KG1 (cell line): ENCODE measurements at regions not wholly inside any gene's neighbourhood (a gene's known extent, or its start where the extent isn't known, plus 50 kb on each side); places are given as distances from the start of the nearest gene placed in this dataset.
A peak's percentile ranks its signal among the peaks of the same experiment; 100 is the strongest.

Source experiments
- DNase-seq: peaks from one replicate; lab custom pipeline; 2025; lab: John Stamatoyannopoulos, UW

GRCh38 chrX:118167361-118167760 lies 50.8 kb upstream of the KLHL13 start:
- DNase-seq, result no peak

- no peak for DNase-seq
Measured at GRCh38 chrX:118171356-118171755, 54.7 kb upstream of the KLHL13 start.

GRCh38 chrX:118174516-118175098 lies 58.0 kb upstream of the KLHL13 start:
- no peak for DNase-seq

- no peak for DNase-seq
Measured at GRCh38 chrX:118177708-118178107, 61.1 kb upstream of the KLHL13 start.

- DNase-seq, result no peak
Measured at GRCh38 chrX:118178450-118178849, 61.8 kb upstream of the KLHL13 start.

- DNase-seq, result no peak
Measured at GRCh38 chrX:118179161-118179560, 62.6 kb upstream of the KLHL13 start.

GRCh38 chrX:118179718-118180117 lies 63.1 kb upstream of the KLHL13 start:
- no peak for DNase-seq

GRCh38 chrX:118181030-118181429 lies 64.4 kb upstream of the KLHL13 start:
- no peak for DNase-seq

GRCh38 chrX:118182025-118182424 lies 65.4 kb upstream of the KLHL13 start:
- DNase-seq, result no peak

GRCh38 chrX:118182681-118183080 lies 66.1 kb upstream of the KLHL13 start:
- no peak for DNase-seq

- DNase-seq, result no peak
Measured at GRCh38 chrX:118183606-118184005, 67.0 kb upstream of the KLHL13 start.

GRCh38 chrX:118187100-118187499 lies 70.5 kb upstream of the KLHL13 start:
- no peak for DNase-seq

GRCh38 chrX:118189000-118189399 lies 72.4 kb upstream of the KLHL13 start:
- DNase-seq, result no peak

- DNase-seq, result no peak
Measured at GRCh38 chrX:118189628-118190027, 73.0 kb upstream of the KLHL13 start.

- DNase-seq, result no peak
Measured at GRCh38 chrX:118197730-118198129, 81.1 kb upstream of the KLHL13 start.

GRCh38 chrX:118198577-118198976 lies 82.0 kb upstream of the KLHL13 start:
- no peak for DNase-seq

- no peak for DNase-seq
Measured at GRCh38 chrX:118199997-118200396, 83.4 kb upstream of the KLHL13 start.

GRCh38 chrX:118205421-118206395 lies 89.1 kb upstream of the KLHL13 start:
- DNase-seq, result no peak

GRCh38 chrX:118207831-118208453 lies 91.3 kb upstream of the KLHL13 start:
- DNase-seq, result no peak

GRCh38 chrX:118208481-118208880 lies 91.9 kb upstream of the KLHL13 start:
- DNase-seq, result no peak

GRCh38 chrX:118211891-118212816 lies 95.5 kb upstream of the KLHL13 start:
- DNase-seq, result peak; percentile 1

- DNase-seq, result peak; percentile 8
Measured at GRCh38 chrX:118212817-118213183, 96.2 kb upstream of the KLHL13 start.
